ENCODE measurements at regions not wholly inside any gene's neighbourhood (a gene's known extent, or its start where the extent isn't known, plus 50 kb on each side); places are given as distances from the start of the nearest gene placed in this dataset.

DNA sequence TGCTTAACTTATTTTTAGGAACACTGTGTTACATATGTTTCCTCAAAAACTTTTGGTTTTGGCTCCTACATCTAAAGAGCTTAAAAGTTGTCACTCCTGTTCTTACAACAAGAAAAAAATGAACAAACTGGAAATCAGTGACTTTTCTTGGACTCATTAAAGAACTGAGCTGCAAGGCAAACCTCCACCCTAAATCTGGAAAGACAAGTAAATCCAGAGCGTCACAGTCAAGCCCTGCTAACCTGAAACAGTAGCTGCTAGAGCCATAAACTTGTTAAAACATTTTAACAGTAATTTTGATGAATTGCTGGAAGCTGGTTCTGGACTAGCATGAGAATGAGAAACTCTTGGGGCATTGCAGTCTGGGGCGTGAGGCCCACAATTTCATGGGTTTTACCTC, 350.5 kb upstream of the COL8A1 start:
- no peak for TF ChIP-seq CTCF (IDR thresholded peaks at IDR 0.05; ENCODE audit: insufficient read depth, low read length, poor library complexity, severe bottlenecking)
- Histone ChIP-seq H3K36me3 (ENCODE audit: control insufficient read depth, insufficient read depth, low read length) (no peaks in the 10 kb centered on the region), H3K4me3 (ENCODE audit: low read depth, low read length) (no peak overlapping the region), H3K27me3 (ENCODE audit: control insufficient read depth, insufficient read depth, low read length) (no peaks in the 10 kb centered on the region)
- no peak for DNase-seq (ENCODE audit: low read depth)

- no peak overlapping the region for H3K4me3 ChIP-seq (ENCODE audit: low read depth, low read length)
- H3K27me3 ChIP-seq (ENCODE audit: control insufficient read depth, insufficient read depth, low read length): no peaks in the 10 kb centered on the region
- TF ChIP-seq CTCF (IDR thresholded peaks at IDR 0.05; ENCODE audit: insufficient read depth, low read length, poor library complexity, severe bottlenecking): no peak
- no peak for DNase-seq (ENCODE audit: low read depth)
- no peaks in the 10 kb centered on the region for H3K36me3 ChIP-seq (ENCODE audit: control insufficient read depth, insufficient read depth, low read length)
These were observed 352.0 kb upstream of the COL8A1 start for GRCh38 chr3:99286266-99286845.

DNA sequence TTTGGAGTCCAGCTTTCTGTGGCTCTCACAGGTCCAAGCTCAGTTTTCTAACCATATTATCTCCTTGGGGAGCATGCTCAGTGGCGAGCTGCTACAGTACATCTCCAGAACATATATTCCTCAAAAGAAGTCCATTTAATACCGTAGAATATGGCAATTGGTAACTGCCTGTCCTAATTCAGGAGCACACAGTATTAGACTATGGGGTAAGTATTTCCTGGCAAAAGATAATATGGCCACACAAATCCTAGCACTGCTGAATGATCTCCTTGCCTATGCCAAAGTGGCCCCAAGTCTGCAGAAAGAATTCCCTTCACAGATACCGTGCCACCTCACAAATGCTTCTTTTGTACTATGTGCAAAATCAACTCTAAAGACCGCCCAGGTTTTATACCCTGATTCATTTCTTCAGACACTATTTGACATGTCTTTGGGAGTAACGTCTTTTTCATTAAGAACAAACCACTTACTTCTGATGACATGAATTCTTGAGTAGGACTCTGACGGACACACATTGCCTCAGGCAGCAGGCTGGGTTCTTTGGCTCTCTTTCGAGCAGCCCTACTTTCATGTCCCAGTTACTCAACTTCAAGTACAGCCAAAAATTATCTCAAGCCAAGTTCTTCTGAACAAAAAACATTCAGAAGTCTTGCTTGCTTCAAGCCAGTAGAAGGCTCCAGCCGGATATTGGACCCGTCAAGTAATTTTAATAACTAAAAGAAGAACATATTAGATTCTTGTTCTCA, 368.3 kb upstream of the DCBLD2 start:
- no peaks in the 10 kb centered on the region for H3K36me3 ChIP-seq (ENCODE audit: control insufficient read depth, insufficient read depth, low read length)
- no peak for DNase-seq (ENCODE audit: low read depth)
- H3K27me3 ChIP-seq (ENCODE audit: control insufficient read depth, insufficient read depth, low read length): no peaks in the 10 kb centered on the region
- no peak for TF ChIP-seq CTCF (IDR thresholded peaks at IDR 0.05; ENCODE audit: insufficient read depth, low read length, poor library complexity, severe bottlenecking)
- no peak overlapping the region for H3K4me3 ChIP-seq (ENCODE audit: low read depth, low read length)

- H3K36me3 ChIP-seq (ENCODE audit: control insufficient read depth, insufficient read depth, low read length): no peaks in the 10 kb centered on the region
- H3K27me3 ChIP-seq (ENCODE audit: control insufficient read depth, insufficient read depth, low read length): no peaks in the 10 kb centered on the region
- TF ChIP-seq CTCF (IDR thresholded peaks at IDR 0.05; ENCODE audit: insufficient read depth, low read length, poor library complexity, severe bottlenecking): no peak
- no peak for DNase-seq (ENCODE audit: low read depth)
- no peak overlapping the region for H3K4me3 ChIP-seq (ENCODE audit: low read depth, low read length)
These were observed 355.3 kb upstream of the DCBLD2 start for GRCh38 chr3:99256788-99257187.

GRCh38 chr3:99253963-99254355, 352.5 kb upstream of the DCBLD2 start:
- no peak for TF ChIP-seq CTCF (IDR thresholded peaks at IDR 0.05; ENCODE audit: insufficient read depth, low read length, poor library complexity, severe bottlenecking)
- Histone ChIP-seq H3K4me3 (ENCODE audit: low read depth, low read length) (no peak overlapping the region), H3K36me3 (ENCODE audit: control insufficient read depth, insufficient read depth, low read length) (no peaks in the 10 kb centered on the region), H3K27me3 (ENCODE audit: control insufficient read depth, insufficient read depth, low read length) (no peaks in the 10 kb centered on the region)
- DNase-seq (ENCODE audit: low read depth): no peak

Data from kidney epithelial cell (primary cell).